ENCODE measurements at regions not wholly inside any gene's neighbourhood (a gene's known extent, or its start where the extent isn't known, plus 50 kb on each side); places are given as distances from the start of the nearest gene placed in this dataset.
A peak's percentile ranks its signal among the peaks of the same experiment; 100 is the strongest.

- TF ChIP-seq ATF3 (IDR thresholded peaks at IDR 0.05) (no peak), CTCF (IDR thresholded peaks at IDR 0.05; ENCODE audit: low read depth, low read length, missing input control) (peak; percentile 29), JUND (IDR thresholded peaks at IDR 0.05) (no peak), EGR1 (IDR thresholded peaks at IDR 0.05; ENCODE audit: low read depth in 2 of 2) (no peak), RAD21 (IDR thresholded peaks at IDR 0.05) (peak; percentile 62 to 66), MAX (IDR thresholded peaks at IDR 0.05) (no peak), REST (IDR thresholded peaks at IDR 0.05) (no peak), TAF1 (conservative IDR thresholded peaks at IDR 0.05) (no peak), HNF4A (conservative IDR thresholded peaks at IDR 0.05) (no peak)
These were observed 124.9 kb upstream of the ATXN7L3B start for GRCh38 chr12:74412606-74413230.
